A204.1 (cell line): ENCODE measurements at regions not wholly inside any gene's neighbourhood (a gene's known extent, or its start where the extent isn't known, plus 50 kb on each side); places are given as distances from the start of the nearest gene placed in this dataset.
"Not testable (repeated sequence)": the region's sequence is repeated elsewhere in the genome, so short reads cannot be mapped to it uniquely, and the experiment has no call there.

ENCODE experiments used
- FAIRE-seq: peaks from 2 replicates; lab custom pipeline; 2012; peaks lifted over from hg19 to GRCh38; lab: Jason Lieb, UNC

DNA sequence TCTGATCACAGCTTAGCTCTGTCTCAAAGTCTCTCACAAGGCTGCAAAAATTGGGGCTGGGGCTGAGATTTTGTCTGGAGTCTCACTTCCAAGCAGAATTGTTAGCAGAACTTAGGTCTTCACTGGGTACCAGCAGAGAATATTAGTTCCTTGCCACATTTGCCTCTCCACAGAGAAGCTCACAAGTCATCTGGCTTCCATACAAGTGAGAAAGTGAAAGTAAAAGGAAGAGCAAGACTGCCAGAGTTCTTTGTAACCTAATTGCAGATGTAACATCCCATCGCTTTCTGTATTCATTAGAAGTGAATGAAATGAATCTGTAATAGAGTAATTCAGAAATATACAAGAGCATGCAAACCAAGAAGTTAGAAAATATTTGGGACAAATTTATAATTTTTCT lies 624.1 kb upstream of the GNPDA2 start:
- FAIRE-seq = peak; percentile 6

DNA sequence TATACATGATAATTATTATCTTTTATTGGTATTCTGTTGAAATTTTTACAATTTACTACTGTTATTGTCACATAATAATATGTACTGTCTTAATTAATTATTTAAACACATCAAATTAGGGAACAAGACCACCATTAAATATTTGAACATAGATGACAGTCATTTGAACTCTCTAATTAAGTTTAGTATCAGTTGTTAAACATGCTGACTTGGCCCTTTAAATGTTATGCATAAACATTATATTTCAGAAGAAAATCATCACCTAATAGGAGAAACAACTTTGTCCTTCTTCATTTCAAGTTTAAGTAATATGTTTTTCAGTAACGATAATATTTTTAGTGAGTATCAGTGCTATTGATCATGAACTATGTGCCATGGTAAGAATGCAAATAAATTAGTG lies 623.5 kb upstream of the GNPDA2 start:
- peak; percentile 41 for FAIRE-seq

DNA sequence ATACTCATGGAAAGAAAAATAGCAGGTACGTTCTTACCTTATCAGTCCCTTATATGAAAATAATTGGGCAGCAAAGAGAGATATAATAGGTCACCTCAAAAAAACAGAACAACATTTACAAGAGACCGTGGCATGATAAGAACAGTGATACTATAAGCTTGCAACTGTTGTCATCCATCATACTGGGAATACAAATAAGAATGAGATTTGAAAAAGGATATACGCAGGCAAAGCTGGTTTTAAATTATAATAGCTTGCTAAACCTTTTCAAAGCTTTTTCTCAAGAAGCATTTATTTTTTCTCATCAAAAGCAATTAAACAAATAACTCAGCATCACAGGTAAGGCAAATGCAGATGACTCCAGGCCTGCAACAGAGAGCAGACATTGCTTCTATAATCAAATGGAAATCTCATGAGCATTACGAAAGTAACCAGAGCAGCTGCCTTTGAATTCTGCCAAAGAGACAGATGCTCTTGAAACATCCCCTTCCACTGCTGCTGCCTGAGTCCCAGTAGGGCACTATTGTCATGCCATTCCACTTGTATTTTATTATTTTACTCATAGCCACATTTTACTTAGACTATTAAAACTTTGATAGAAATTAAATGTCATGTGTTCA lies 620.6 kb upstream of the GNPDA2 start:
- no peak for FAIRE-seq

DNA sequence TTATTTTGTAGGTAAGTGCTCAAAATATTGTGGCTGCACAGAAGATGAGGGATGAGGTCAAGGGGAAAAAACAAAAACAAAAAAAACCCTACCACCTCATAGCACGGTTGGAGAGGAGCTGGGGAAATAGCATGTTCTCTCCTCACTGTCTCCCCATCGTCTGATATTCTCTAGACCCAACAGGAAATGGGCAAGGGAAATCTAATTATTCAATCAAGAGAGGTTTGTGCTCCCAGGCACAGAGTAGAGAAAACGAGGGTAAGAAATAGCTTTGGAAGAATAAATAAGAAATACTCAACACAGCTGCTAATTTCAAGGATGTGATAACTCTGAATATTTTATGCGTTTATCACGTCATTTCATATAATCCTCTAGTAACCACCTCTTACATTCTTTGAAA lies 619.2 kb upstream of the GNPDA2 start:
- no peak for FAIRE-seq

DNA sequence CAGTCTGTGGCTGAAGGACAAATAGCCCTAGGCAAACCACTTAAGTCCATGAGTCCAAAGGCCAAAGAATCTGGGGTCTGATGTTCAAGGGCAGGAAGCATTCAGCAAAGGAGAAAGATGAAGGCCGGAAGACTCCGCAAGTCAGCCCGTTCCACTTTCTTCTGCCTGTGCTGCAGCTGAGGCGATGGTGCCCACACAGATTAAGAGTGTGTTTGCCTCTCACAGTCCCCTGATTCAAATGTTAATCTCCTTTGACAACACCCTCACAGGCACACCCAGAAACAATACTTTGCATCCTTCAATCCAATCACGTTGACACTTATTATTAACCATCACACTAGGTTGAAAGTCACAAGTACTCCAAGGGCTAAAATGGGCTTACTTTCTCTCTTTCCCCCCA lies 605.4 kb upstream of the GNPDA2 start:
- no peak for FAIRE-seq

DNA sequence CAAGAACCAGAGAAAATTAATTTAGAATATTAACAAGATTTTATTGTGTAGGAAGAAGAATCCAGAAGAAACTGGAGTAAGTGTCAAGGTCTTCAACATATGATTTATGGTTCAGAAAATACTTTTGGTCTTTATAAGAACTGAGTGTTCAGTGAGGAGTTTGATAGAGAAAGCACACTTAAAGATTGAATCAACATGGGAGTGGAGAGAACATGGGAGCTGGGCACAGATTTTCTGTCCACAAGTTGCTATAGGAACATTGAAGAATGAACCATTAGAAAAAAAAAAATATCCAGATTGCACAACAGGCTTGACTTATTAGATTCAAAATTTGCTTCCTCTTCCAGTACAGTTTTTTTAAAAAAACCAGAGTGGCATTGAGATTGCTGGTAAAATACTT lies 601.2 kb upstream of the GNPDA2 start:
- FAIRE-seq = no peak

DNA sequence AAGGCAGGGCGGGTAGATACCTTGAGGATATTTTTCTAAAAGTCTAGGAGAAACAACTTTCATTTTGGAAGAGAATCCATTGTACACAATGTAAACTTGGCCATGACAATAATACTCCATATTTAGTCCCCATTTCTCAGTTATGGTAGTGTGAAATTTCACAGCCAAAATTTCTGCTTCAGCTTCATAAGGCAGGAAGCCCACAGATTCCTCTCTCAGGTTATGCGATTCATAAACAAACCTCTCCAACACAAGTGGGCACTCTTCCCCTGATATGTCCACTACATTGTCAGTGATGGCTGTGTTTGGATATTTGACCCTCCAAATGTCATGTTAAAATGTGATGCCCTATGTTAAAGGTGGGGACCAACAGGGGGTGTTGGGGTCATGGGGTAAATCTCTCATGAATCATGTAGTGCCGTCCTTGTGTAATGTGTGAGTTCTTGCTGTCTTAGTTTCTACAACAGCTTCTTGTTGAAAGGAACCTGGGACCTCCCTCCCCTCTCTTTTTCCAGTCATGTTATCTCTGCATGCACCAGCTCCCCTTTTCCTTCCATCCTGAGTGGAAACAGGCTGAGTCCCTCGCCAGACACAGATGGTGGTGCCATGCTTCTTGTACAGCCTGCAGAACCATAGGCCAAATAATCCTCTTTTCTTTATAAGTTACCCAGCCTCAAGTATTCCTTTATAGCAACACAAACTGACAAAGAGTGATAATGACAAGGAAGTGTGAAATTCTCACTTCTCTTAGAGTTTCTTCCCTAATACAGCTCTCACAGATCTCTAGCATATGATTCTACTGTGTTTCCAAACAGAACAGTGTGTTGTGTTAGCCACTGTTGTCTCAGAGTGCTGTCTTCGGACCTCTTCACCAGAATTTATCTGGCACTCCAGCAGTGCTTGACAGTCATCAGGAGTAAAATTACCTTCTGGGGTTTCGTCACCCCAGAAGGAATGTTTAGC lies 598.4 kb upstream of the GNPDA2 start:
- FAIRE-seq = no peak

DNA sequence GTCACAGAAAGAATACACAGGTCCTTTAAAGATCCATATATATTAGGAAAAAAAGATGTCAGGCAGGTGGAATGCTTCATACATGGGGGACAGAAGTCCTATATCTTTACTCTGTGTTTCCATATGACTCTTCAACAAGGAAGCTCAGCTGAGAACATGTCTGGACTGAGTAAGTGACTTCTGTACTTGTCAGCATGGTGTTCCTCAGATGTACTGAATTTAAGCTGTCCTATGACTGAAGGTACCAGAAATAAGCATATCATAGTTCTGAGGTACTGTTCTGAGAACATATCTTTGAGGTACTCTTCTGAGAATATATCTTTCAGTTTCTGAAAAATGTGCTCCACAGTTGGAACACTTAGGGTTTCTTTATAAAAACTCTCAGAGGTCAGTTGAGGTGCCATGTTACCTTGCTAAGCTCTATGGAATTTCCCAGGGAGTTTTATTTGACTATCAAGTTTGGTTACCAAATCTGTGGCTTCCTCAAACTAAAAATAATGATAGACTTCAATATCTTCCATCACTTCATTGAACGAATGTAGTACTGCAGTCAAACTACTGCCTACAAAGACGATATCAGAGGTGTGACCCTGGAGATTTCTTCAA lies 597.2 kb upstream of the GNPDA2 start:
- FAIRE-seq = no peak

DNA sequence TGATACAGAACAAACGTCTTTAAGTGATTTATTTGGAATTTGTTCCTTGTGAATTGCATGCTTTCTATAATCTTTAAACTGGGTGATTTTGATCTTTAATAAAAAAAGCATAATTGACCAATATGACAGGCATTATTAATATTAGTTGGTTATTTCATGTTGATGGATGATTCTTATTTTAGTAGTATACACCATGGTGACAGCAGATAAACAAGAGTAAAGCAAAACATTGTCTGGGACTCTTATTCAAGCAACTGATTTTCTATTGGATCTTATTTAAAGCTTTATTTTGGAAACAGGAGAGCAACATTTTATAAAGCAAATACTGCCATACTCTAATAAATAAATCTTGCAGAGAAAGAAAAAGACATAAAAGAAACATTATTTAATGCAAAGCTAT lies 591.4 kb upstream of the GNPDA2 start:
- no peak for FAIRE-seq

DNA sequence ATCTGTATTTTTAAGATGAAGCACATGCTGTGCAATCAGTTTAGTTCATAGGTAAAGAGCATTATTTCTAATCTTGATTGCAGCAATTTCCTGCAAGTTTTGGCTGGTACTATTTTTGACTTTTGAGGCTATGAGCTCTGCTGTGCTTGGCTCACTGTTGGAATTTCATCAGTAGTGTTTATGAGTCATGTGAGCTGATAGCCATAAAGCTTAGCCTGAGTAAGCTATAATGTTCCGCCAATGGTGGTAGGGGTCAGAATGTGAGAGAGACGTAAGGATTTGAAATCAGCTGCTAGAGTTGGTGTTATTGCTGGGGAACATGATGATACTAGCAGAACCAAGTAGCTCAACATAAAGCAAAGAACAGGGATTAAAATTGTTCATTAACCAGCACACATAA lies 590.9 kb upstream of the GNPDA2 start:
- FAIRE-seq = no peak

DNA sequence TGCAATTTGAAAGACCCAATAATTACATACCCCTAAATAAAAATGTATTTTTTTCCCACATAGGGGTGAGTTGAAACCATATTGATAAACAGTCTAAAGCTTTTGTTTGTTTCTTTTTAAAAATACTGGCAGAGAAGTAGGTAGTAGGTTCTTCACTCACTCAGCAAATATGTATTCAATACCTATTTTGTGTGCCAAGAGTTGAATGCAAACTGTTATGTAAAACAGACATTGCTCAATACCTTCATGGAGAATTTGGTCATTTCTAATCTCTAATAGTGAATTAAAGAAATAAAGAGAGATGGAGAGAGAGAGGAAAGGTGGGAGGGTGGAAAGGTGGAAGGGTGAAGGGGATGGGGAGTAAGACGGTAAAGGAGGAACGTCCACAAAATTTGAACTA lies 589.9 kb upstream of the GNPDA2 start:
- no peak for FAIRE-seq

DNA sequence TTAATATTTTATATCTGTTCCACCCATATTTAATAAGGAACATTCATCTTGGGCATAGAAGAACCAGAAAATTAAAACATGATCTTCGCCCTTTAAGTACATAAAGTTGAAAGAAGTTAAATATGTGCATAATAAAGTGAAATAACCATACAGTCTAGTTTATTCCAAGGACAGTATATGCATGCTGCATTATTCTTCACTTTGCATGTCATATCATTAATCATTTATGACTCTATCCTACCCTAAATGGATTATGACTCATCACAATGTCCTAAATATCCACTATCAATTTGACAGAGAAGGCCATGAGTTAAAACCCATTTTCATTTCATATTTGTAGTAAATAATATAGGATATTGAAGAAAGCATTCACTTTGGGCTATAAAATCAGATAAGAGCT lies 576.5 kb upstream of the GNPDA2 start:
- no peak for FAIRE-seq

DNA sequence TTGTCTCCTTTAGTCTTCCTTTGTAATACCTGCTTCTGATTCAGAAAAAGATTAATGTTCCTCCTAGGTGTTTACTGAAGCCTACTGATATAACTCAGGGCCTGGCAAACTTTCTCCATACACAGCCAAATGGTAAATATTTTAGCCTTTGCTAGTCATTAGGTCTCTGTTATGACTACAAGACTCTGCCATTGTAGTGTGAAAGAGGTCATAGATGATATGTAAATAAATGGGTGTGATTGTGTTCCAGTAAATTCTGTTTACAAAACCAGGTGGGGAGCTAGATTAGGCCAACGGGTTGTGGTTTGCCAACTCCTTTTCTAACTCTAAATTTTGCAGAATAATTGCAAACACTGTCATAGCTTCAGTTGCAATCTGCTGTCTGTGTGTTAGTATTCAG lies 568.1 kb upstream of the GNPDA2 start:
- FAIRE-seq = no peak

DNA sequence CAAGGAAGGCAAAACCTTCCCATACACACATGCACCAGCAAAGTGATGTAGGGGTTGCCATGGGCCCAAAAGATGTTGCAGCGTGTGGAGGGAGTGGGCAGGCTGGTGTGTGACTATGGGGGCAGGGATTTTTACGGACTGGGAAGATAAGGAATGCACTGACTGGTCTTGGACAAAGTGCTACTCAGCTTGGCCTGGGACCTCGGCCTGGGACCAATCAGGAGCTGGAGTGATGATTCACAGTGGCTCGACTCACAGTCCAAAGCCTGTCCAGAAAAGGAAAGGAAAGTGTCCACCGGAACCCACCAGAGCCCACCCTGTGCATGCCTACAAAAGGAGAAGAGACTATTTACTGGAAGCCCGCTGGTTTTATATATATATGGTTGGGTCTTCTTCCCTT lies 567.0 kb upstream of the GNPDA2 start:
- no peak for FAIRE-seq

DNA sequence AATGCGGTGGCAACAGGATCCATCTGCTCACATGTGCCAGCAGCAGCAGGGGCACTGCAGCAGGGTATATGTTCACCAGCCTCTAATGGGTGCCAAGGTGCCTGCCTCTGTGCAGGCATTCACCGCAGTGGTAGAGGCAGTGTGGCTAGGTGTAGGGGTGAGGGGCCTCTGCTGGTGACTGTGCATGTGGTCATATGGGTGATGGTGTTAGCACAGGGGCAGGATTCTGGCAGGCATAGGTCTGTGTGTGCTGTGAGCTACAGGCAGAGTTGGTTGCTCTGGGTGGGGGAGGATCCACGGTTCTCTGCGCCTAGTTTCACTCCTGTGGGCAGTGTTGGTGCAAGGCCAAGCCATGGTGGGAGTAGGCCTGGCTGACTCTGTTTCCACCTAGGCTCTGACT lies 566.5 kb upstream of the GNPDA2 start:
- no peak for FAIRE-seq

DNA sequence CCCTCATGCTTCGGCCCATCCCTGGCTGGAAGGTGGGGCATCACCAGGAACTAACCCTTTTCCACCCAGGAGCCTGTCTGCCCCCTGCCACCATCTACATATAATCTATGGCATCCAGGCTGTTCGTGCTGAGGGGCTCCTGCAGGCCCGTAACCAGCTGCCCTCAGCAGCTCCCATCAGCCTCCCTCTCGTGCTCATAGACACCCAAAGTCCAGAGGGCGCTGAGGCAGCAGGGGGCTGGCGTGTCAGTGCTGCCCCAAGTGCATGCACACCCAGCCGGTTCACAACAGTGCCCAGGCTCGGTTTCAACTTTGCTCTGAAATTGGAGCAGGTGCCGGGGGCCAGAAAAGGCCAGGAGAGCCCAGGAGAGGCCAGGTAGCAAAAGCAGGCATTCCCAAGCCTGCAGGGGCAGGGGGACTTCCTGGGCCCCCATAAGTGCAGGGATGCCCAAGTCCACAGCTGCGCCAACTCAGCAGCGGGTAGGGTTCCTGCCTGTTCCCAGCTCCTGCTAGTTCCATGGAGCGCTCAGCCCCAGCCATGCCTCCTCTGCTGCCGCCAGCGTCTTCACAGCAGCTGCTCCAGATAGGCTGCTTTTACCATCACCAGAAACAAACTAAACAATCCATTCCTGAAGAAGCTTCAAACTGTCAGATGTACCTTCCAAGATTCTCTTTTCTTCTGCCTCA lies 558.2 kb upstream of the GNPDA2 start:
- no peak for FAIRE-seq

DNA sequence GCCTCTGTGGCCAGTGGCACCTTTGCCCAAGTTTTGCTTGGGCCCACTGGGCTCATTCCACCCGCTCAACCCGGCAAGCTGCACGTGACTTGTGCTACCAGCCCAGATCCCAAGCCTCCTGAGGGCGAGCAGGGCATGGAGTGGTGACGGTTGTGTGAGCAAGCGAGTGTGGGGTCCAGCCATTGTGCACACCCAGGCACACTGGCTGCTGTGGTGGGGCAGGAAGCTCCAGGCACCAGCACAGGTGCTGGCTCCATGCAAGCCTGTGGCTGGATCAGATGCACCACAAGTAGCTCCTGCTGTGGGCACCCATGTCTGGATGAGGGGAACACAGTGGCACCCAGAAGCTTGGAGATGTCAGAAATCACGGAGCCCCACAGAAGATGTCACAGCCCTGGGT lies 557.0 kb upstream of the GNPDA2 start:
- FAIRE-seq = no peak

DNA sequence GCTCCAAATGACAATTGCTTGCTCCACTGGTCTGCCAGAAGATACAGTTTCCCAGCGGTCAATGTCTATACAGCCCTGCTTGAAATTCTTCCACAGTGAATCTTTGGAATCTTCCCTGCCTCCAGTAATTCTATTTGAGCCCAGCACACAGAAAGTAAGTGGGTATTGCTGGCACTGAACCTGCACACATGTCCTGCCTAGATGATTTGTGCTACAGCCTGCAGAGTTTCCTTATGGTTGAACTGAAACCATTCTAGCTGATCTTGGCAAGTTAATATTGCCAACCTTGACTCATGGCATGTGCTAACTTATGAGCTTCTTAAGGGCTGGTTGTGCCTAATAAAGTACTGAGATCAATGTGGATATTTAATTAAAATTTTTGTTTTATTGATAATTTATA lies 553.8 kb upstream of the GNPDA2 start:
- no peak for FAIRE-seq

DNA sequence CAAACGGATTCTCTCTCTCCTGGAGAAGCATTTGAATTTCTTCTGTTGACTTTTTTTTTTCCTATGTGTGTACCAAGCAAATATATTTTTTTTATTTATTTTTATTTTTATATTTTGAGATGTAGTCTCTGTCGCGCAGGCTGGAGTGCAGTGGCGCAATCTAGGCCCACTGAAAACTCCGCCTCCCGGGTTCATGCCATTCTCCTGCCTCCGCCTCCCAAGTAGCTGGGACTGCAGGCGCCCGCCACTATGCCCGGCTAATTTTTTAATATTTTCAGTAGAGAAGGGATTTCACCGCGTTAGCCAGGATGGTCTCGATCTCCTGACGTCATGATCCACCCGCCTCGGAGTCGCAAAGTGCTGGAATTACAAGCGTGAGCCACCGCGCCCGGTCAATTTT lies 549.5 kb upstream of the GNPDA2 start:
- FAIRE-seq = no peak

DNA sequence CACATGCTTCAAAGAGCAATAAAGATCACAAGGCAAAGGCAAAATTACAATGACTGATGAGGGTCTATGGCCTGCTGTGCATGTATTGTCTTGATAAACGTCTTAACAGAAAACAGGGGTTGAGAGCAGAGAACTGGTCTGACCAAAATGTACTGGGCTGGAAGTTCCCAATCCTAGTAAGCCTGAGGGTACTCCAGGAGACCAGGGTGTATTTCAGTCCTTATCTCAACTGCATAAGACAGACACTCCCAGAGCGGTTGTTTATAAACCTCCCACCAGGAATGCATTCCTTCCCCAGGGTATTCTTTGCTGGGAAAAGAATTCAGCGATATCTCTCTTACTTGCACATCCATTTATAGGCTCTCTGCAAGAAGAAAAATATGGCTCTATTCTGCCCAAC lies 521.8 kb upstream of the GNPDA2 start:
- FAIRE-seq = not testable (repeated sequence)

DNA sequence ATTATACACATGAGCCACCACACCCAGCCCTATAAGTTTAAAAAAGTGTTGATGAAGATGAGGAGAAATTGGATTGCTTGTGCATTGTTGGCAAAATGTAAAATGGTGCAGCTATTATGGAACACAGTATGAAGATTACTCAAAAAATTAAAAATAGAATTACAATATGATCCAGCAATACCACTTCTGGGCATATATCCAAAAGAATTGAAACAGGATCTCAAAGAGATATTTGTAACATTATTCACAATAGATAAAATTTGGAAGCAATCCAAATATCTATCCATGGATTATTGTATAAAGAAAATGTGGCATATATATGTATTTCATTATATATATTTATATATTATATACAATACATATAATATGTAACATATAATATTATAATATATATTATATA lies 515.6 kb upstream of the GNPDA2 start:
- no peak for FAIRE-seq

DNA sequence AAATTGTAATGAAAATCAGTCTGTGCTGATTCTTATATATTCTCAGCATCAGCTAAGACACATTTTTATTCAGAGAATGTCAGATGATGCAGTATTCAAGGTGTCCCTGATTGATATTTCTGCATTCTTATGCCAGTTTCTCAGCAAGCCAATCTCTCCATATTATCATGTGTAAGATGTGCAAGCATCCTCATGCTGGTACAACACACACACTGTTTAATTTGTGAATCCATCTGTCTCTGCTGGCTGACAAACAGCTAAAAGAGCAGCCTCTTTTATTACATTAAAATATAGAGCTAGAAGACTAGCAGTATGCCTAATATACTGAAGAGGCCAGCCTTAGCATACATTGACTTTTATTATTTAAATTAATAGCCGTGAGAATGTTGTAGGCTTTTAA lies 502.9 kb upstream of the GNPDA2 start:
- FAIRE-seq = no peak

DNA sequence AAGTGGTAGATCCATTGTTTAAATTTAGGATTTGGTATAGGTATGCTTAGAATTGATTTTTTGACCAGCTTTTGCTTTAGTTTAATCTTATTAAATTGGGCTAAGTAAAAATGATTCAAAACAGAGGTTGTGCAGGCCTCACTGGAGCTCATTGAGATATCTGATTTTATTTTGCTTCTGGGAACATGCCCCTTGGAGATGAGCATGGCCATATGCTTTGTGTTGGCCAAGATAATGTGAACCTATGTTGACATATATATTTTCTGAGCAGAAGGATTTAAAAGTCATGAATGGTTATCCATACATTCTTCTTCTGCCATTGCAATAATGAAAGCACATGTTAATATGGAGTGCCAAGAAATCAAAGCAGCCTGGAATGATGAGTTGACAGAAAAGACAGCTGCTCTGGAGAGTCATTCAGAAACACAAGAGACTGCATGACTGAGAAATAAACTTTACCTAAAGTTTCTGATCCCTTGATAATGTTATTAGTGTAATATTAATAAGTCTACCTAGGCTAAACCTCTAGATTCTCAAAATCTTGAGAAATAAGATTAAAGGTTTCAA lies 489.7 kb upstream of the GNPDA2 start:
- no peak for FAIRE-seq
